Mesothelial cell of epicardium (in vitro differentiated cells): ENCODE measurements at regions not wholly inside any gene's neighbourhood (a gene's known extent, or its start where the extent isn't known, plus 50 kb on each side); places are given as distances from the start of the nearest gene placed in this dataset.

Experiments used
- DNase-seq, 2 experiments: peaks; one replicate each; pipeline ENCODE4 v3.0.0; 2021; ENCODE audit warnings: low spot score in 2 of 2; ENCODE audit not compliant: unreplicated experiment in 2 of 2
- H3K27ac Mint-ChIP-seq: 2 replicates; pipeline ENCODE4 v1.8.0; 2021; ENCODE audit warnings: mixed read lengths
- H3K27me3 Mint-ChIP-seq: 2 replicates; pipeline ENCODE4 v1.8.0; 2021; ENCODE audit warnings: low read depth, mixed read lengths
- H3K36me3 Mint-ChIP-seq: 2 replicates; pipeline ENCODE4 v1.8.0; 2021; ENCODE audit warnings: mixed read lengths
- H3K4me1 Mint-ChIP-seq: 2 replicates; pipeline ENCODE4 v1.8.0; 2021; ENCODE audit warnings: mixed read lengths
- H3K4me3 Mint-ChIP-seq: 2 replicates; pipeline ENCODE4 v1.8.0; 2021; ENCODE audit warnings: mild to moderate bottlenecking, moderate library complexity, mixed read lengths
- H3K9me3 Mint-ChIP-seq: 2 replicates; pipeline ENCODE4 v1.8.0; 2021; ENCODE audit warnings: mixed read lengths
- TF ChIP-seq, protein P1 (sequence below): fragments of 200-600 bp; sonication (generic); IDR thresholded peaks from one replicate; pipeline ENCODE4 v1.5.0; 2021; ENCODE audit warnings: antibody characterized with exemption; ENCODE audit not compliant: unreplicated experiment

DNA sequence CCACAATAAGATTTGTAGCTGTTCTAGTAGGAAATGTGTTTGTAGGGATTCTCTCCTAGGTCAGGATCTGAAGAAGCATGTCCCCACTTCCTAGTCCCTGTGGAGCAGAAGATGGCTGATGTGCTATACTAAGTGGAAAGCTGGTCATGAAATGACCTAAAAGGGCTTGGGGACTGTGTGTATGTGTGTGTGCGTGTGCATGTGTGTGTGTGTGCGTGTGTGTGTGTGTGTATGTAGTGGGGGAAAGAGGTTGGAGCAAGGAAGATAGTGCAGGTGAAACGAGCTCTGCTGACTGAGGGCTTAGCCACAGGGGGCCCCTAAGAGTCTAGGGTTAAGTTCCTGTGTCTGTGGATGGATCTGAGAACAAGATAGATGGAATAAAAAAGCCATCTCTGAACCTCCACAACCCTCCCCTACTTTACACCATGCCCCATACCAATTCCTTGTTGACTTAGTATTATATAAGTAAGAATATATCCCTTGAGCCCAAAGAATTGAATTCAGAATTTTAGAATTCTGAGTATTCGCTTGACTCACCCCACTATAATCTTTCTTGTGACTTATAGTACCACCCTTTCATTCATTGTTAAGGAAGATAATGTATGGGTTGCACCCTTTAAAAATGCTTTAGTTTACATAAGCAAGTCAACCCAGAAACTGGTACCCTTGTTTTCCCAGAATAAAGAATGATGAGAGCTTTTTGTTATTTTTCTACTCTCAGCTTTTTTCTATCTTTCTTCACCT is 96.1 kb downstream of the RPL22L1 start:
- Mint-ChIP-seq H3K9me3 (peaks cover 5% of the 10 kb centered on the region), H3K27me3 (no peaks in the 10 kb centered on the region), H3K36me3 (no peaks in the 10 kb centered on the region), H3K4me3 (no peak overlapping the region), H3K4me1 (peaks cover 22% of the 10 kb centered on the region), H3K27ac (no peak overlapping the region)
- no peak for DNase-seq
- TF ChIP-seq, protein P1, sequence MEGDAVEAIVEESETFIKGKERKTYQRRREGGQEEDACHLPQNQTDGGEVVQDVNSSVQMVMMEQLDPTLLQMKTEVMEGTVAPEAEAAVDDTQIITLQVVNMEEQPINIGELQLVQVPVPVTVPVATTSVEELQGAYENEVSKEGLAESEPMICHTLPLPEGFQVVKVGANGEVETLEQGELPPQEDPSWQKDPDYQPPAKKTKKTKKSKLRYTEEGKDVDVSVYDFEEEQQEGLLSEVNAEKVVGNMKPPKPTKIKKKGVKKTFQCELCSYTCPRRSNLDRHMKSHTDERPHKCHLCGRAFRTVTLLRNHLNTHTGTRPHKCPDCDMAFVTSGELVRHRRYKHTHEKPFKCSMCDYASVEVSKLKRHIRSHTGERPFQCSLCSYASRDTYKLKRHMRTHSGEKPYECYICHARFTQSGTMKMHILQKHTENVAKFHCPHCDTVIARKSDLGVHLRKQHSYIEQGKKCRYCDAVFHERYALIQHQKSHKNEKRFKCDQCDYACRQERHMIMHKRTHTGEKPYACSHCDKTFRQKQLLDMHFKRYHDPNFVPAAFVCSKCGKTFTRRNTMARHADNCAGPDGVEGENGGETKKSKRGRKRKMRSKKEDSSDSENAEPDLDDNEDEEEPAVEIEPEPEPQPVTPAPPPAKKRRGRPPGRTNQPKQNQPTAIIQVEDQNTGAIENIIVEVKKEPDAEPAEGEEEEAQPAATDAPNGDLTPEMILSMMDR = no peak

DNA sequence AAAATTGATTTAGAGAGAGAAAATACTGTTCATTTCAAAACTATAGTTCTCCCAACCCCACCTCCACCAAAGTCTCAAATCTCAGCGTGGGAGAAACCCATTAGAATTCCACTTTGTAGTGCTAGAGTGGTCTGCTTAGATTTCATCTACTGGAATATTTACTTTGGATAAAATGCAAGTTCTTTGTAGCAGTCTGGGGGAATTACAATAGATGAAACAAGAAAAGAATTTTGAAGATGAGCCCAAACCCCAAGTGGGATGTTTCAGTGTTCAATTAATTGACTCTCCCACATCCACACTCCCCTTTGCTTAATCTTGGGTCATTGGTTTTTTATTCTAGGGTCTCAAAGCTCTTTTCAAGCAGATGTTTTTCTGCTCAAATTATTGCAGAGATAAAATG is 97.8 kb downstream of the RPL22L1 start:
- H3K4me3 Mint-ChIP-seq = no peak overlapping the region
- peaks cover 23% of the 10 kb centered on the region for H3K4me1 Mint-ChIP-seq
- peak overlapping the region; percentile 43 for H3K27ac Mint-ChIP-seq
- no peaks in the 10 kb centered on the region for H3K36me3 Mint-ChIP-seq
- TF ChIP-seq, protein P1 = no peak
- no peaks in the 10 kb centered on the region for H3K9me3 Mint-ChIP-seq
- no peak for DNase-seq
- no peaks in the 10 kb centered on the region for H3K27me3 Mint-ChIP-seq

DNA sequence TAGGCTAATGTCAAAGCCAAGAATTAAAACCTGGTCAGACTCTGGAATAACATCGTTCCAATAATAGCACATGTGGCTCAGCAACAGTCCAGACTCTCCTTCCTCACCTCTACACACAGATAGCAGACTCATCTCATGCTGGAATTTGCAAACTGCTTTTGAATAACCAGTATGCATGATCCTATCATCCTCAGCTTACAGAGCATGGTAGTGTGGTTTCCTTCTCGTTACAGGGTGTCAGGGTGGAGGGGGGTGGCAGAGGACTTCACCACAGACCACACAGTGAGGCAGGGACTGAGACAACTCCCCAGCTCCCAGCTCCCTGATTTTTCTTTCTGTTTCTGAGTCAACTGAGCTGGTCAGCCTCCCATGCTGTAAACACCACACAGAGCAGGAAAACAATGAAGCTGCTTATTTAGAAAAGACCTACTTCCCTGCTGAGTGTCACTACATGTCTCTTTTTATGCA is 101.6 kb downstream of the RPL22L1 start:
- H3K27me3 Mint-ChIP-seq = no peaks in the 10 kb centered on the region
- H3K4me1 Mint-ChIP-seq = peaks cover 34% of the 10 kb centered on the region
- no peak overlapping the region for H3K27ac Mint-ChIP-seq
- TF ChIP-seq, protein P1 = no peak
- no peaks in the 10 kb centered on the region for H3K9me3 Mint-ChIP-seq
- no peak overlapping the region for H3K4me3 Mint-ChIP-seq
- no peak for DNase-seq
- H3K36me3 Mint-ChIP-seq = no peaks in the 10 kb centered on the region

DNA sequence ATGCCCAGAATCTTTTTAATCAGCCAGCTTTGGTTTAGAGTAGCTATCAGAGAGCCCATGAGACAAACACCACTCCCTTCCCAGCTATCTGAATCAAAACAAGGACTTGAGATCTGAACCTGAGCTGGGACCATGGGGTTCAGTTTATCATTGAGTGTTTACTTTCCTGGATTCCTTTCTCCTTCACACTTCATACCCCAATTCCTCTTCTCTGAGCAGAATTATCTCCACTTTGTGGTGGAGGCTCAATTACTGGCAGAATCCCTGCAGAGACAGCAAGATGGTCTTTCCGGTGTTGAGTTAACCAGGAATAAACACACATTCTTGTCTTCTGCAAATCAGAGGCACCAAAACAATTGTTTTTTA is 102.4 kb downstream of the RPL22L1 start:
- H3K4me1 Mint-ChIP-seq = peaks cover 32% of the 10 kb centered on the region
- H3K27ac Mint-ChIP-seq = no peak overlapping the region
- no peak for DNase-seq
- H3K4me3 Mint-ChIP-seq = no peak overlapping the region
- no peaks in the 10 kb centered on the region for H3K9me3 Mint-ChIP-seq
- TF ChIP-seq, protein P1 = no peak
- no peaks in the 10 kb centered on the region for H3K27me3 Mint-ChIP-seq
- H3K36me3 Mint-ChIP-seq = no peaks in the 10 kb centered on the region

DNA sequence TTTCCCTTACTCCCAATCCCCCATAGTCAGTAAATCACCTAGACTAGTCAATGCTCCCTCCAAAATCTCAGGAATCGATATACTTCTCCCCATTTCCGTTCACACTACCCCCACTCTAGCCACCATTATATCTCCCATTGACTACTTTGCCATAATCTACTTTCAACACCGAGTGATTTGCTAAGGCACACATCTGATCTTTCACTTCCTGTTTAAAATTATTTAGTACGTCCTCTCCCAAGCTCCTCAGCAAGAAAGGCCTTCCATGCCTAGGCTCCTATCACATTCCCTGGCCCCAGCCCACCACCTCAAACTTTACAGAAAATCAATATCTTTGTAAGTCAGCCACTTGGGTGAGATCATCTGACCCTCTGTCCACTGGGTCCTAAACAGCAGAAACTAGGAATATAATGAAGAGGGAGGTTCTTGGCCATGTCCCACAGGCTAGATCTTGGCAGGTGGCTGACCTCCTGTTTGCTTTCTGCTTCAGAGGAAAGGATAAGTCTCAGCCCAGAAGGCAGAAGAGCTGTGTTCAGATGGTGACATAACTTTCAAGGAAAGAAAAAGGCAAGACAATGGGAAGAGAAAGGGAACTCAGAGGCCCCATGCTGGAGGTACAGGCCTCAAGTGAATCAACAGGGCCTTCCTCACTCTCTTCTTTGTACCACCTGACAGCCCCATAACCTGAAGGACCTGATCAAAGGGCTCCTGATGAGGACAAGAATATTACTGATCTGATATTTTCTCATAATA is 103.0 kb downstream of the RPL22L1 start:
- Mint-ChIP-seq H3K27me3 (no peaks in the 10 kb centered on the region), H3K4me3 (no peak overlapping the region), H3K36me3 (no peaks in the 10 kb centered on the region), H3K9me3 (no peaks in the 10 kb centered on the region), H3K4me1 (peaks cover 28% of the 10 kb centered on the region), H3K27ac (no peak overlapping the region)
- no peak for DNase-seq
- TF ChIP-seq, protein P1 = no peak
